Body of pancreas (tissue), 4 donors: ENCODE measurements at regions not wholly inside any gene's neighbourhood (a gene's known extent, or its start where the extent isn't known, plus 50 kb on each side); places are given as distances from the start of the nearest gene placed in this dataset.

Experiments
- POLR2A ChIP-seq, 3 donors: fragments of 450-650 bp; IDR thresholded peaks; one replicate each; pipeline ENCODE4 v1.6.1; 2016; ENCODE audit warnings: antibody characterized with exemption in 3 of 3, mild to moderate bottlenecking in 2 of 3
- TF ChIP-seq, protein P1 (sequence below), 7 experiments: fragments of 450-650 bp in 4 of 7; fragments of 200-600 bp in 3 of 7; sonication (generic) in 3 of 7; IDR thresholded peaks; one replicate each; pipeline ENCODE4 v1.5.1; 2016 to 2019; ENCODE audit warnings: antibody characterized with exemption in 7 of 7

DNA sequence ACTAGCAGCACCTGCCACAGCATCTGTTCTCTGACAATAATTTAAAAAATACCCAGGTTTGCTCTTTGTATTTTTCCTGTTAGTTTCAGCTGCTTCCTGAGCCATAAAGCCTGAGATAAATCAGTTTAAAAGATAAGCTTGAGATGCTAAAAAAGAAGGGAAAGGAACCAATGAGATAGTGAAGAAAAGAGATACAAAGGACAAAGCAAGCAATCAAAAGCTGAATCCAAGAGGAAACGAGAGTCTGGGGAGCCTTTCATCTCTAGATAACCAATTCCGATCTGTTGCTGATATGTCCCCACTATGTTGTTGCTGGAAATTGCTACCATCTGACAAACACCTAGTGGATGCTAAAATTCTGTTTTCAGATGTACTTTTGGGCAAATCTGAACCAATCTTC lies 201.4 kb downstream of the RBM43 start:
- TF ChIP-seq, protein P1, sequence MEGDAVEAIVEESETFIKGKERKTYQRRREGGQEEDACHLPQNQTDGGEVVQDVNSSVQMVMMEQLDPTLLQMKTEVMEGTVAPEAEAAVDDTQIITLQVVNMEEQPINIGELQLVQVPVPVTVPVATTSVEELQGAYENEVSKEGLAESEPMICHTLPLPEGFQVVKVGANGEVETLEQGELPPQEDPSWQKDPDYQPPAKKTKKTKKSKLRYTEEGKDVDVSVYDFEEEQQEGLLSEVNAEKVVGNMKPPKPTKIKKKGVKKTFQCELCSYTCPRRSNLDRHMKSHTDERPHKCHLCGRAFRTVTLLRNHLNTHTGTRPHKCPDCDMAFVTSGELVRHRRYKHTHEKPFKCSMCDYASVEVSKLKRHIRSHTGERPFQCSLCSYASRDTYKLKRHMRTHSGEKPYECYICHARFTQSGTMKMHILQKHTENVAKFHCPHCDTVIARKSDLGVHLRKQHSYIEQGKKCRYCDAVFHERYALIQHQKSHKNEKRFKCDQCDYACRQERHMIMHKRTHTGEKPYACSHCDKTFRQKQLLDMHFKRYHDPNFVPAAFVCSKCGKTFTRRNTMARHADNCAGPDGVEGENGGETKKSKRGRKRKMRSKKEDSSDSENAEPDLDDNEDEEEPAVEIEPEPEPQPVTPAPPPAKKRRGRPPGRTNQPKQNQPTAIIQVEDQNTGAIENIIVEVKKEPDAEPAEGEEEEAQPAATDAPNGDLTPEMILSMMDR (IDR thresholded peaks at IDR 0.05) = no peak
- no peak for TF ChIP-seq POLR2A (IDR thresholded peaks at IDR 0.05)
